ENCODE measurements at regions not wholly inside any gene's neighbourhood (a gene's known extent, or its start where the extent isn't known, plus 50 kb on each side); places are given as distances from the start of the nearest gene placed in this dataset.

DNA sequence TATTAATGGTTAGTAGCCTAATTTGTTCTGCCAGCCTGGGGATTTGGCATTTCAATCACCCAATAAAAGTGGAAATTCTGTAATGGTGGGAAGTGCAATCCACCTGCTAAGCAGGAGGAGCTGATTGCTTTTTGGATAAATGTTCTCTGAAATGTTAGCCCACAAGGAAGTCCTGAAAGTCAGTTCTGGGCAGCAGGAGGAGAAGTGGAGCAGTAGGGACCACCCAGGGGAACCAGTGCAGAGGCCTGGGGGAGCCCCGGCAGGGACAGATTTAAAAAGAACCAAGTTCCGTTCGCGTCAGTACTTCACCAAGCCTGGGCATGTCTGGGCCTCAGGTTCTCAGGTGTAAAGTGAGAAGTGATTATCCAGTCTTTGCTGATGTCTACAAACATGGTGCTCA lies 248.5 kb upstream of the RAB6C start:
- no peak for TF ChIP-seq CTCF (IDR thresholded peaks at IDR 0.05)
- no peak for TF ChIP-seq POLR2A (IDR thresholded peaks at IDR 0.05)

Measured in right lobe of liver (tissue), 4 donors.